IgD-negative memory B cell (primary cell): ENCODE measurements at regions not wholly inside any gene's neighbourhood (a gene's known extent, or its start where the extent isn't known, plus 50 kb on each side); places are given as distances from the start of the nearest gene placed in this dataset.

Experiments
- H3K27ac Mint-ChIP-seq, 3 donors: one replicate each; pipeline ENCODE4 v1.8.0; 2020 to 2022; ENCODE audit warnings: mild to moderate bottlenecking in 3 of 3, mixed read lengths in 3 of 3, moderate library complexity in 1 of 3
- H3K27me3 Mint-ChIP-seq: one replicate; pipeline ENCODE4 v1.8.0; 2021; ENCODE audit warnings: mixed read lengths
- H3K36me3 Mint-ChIP-seq: one replicate; pipeline ENCODE4 v1.8.0; 2020; ENCODE audit warnings: mild to moderate bottlenecking, mixed read lengths
- H3K4me1 Mint-ChIP-seq, 3 donors: one replicate each; pipeline ENCODE4 v1.8.0; 2020 to 2022; ENCODE audit warnings: mixed read lengths in 3 of 3, mild to moderate bottlenecking in 1 of 3
- H3K4me3 Mint-ChIP-seq, 4 donors: one replicate each; pipeline ENCODE4 v1.8.0; 2020 to 2022; ENCODE audit warnings: mild to moderate bottlenecking in 4 of 4, mixed read lengths in 4 of 4, moderate library complexity in 3 of 4
- H3K9me3 Mint-ChIP-seq, 3 donors: one replicate each; pipeline ENCODE4 v1.8.0; 2020 to 2021; ENCODE audit warnings: mixed read lengths in 3 of 3, mild to moderate bottlenecking in 1 of 3

GRCh38 chr2:2573205-2573604 is 242.1 kb upstream of the MYT1L start:
- H3K9me3 Mint-ChIP-seq, result no peaks in the 10 kb centered on the region
- H3K4me1 Mint-ChIP-seq, result no peaks in the 10 kb centered on the region
- H3K4me3 Mint-ChIP-seq, result no peak overlapping the region
- H3K27ac Mint-ChIP-seq, result no peak overlapping the region
- no peaks in the 10 kb centered on the region for H3K36me3 Mint-ChIP-seq
- no peaks in the 10 kb centered on the region for H3K27me3 Mint-ChIP-seq

DNA sequence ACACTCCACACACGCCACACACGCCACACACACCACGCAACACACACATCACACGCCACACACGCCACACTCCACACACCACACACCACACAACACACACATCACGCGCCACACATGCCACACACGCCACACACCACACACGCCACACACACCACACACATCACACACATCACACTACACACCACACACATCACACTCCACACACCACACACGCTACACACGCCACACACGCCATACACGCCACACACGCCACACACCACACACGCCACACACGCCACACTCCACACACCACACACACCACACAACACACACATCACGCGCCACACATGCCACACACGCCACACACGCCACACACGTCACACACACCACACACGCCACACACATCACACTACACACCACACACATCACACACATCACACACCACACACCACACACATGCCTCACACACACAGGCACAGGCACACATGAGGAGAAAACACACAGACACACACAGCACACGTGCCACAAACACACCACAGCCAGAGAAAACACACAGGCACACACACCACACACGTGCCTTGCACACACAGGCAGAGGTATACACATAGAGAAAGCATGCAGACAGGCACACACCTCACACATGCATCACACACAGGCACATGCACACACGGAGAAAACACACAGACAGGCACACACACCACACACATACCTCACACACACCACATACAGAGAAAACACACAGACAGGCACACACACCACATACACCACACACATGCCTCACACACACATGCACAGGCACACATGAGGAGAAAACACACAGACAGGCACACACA is 241.5 kb upstream of the MYT1L start:
- Mint-ChIP-seq H3K4me1 (no peaks in the 10 kb centered on the region), H3K36me3 (no peaks in the 10 kb centered on the region), H3K27ac (no peak overlapping the region), H3K4me3 (no peak overlapping the region), H3K27me3 (no peaks in the 10 kb centered on the region), H3K9me3 (no peaks in the 10 kb centered on the region)

- H3K27me3 Mint-ChIP-seq, result no peaks in the 10 kb centered on the region
- H3K9me3 Mint-ChIP-seq, result no peaks in the 10 kb centered on the region
- no peaks in the 10 kb centered on the region for H3K4me1 Mint-ChIP-seq
- no peaks in the 10 kb centered on the region for H3K36me3 Mint-ChIP-seq
- H3K4me3 Mint-ChIP-seq, result no peak overlapping the region
- no peak overlapping the region for H3K27ac Mint-ChIP-seq
Observed at GRCh38 chr2:2571301-2572150, 240.5 kb upstream of the MYT1L start.

DNA sequence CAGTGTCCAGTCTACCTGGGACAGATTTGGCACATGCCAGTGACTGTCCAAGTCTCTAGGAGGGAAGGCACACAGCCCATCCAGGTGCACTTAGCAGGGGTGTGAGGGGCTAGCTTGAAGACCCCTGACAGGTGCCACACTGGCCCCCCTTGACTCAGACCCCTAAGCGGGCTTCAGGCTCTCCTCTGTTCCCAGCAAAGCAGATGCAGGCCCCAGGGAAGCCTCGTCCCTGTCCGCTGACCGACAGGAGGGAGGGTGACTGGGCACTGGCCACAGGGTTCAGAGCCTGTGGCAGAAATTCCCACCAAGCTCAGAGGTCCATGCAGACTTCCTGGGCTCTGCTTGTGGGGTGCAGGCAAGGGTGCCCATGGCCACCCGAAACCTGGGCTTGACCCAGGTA is 239.8 kb upstream of the MYT1L start:
- Mint-ChIP-seq H3K36me3 (no peaks in the 10 kb centered on the region), H3K9me3 (no peaks in the 10 kb centered on the region), H3K4me3 (no peak overlapping the region), H3K27ac (no peak overlapping the region), H3K27me3 (no peaks in the 10 kb centered on the region), H3K4me1 (no peaks in the 10 kb centered on the region)

- no peaks in the 10 kb centered on the region for H3K27me3 Mint-ChIP-seq
- H3K36me3 Mint-ChIP-seq, result no peaks in the 10 kb centered on the region
- no peak overlapping the region for H3K4me3 Mint-ChIP-seq
- no peaks in the 10 kb centered on the region for H3K4me1 Mint-ChIP-seq
- H3K9me3 Mint-ChIP-seq, result no peaks in the 10 kb centered on the region
- no peak overlapping the region for H3K27ac Mint-ChIP-seq
Observed at GRCh38 chr2:2570360-2570759, 239.3 kb upstream of the MYT1L start.

- Mint-ChIP-seq H3K27me3 (no peaks in the 10 kb centered on the region), H3K27ac (no peak overlapping the region), H3K9me3 (no peaks in the 10 kb centered on the region), H3K4me1 (no peaks in the 10 kb centered on the region), H3K36me3 (no peaks in the 10 kb centered on the region), H3K4me3 (no peak overlapping the region)
Observed at GRCh38 chr2:2569836-2570235, 238.8 kb upstream of the MYT1L start.

DNA sequence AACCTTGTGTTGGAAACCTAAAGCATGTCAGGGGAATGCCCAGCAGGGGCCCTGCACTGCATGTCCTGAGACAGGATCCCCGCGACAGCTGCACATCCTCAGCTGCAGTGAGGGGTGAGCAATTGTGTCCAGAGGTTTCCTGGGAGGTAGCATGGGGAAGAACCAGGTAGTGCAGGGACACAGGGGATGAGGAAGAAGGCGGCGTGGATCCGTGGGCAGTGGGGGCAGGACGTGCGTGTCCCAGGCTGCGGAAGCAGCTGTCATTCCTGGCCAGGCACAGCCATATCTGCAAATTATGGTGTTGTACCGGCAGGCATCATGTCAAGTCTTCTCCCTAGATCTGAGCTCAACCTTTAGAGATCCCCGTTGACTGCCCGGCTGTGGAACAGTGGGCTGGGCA is 238.2 kb upstream of the MYT1L start:
- no peaks in the 10 kb centered on the region for H3K4me1 Mint-ChIP-seq
- no peak overlapping the region for H3K27ac Mint-ChIP-seq

DNA sequence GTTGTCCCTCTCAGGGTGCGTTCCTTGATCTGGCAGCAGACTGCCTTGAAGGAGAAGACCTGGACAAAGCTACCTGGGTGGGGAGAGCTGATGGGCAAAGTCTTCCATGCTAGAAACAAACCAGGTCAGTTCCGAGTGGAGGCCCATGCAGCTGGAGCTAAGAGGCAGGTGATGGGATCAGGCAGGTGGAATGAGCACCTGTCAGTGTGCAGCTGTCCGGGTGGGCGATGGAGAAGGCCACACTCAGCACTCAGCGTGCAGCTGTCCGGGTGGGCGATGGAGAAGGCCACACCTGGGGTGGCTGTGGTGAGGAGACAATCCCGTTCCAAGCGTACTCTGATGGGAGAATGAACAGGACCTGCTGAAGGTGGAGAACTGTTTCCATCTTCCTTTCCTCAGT is 237.3 kb upstream of the MYT1L start:
- Mint-ChIP-seq H3K4me3 (no peak overlapping the region), H3K27ac (peak overlapping the region in 1 of 3 donors; percentile 48), H3K9me3 (no peaks in the 10 kb centered on the region), H3K4me1 (no peaks in the 10 kb centered on the region), H3K36me3 (no peaks in the 10 kb centered on the region), H3K27me3 (no peaks in the 10 kb centered on the region)

More for the DNA sequence above, 238.2 kb upstream of the MYT1L start:
- no peaks in the 10 kb centered on the region for H3K36me3 Mint-ChIP-seq
- H3K27me3 Mint-ChIP-seq, result no peaks in the 10 kb centered on the region
- no peak overlapping the region for H3K4me3 Mint-ChIP-seq
- no peaks in the 10 kb centered on the region for H3K9me3 Mint-ChIP-seq

GRCh38 chr2:2567776-2568175 is 236.7 kb upstream of the MYT1L start:
- Mint-ChIP-seq H3K9me3 (peaks cover 0 to 2% (median 0%) of the 10 kb centered on the region in 3 donors), H3K4me1 (no peaks in the 10 kb centered on the region), H3K4me3 (no peak overlapping the region), H3K27me3 (no peaks in the 10 kb centered on the region), H3K27ac (peak overlapping the region in 1 of 3 donors; percentile 48), H3K36me3 (no peaks in the 10 kb centered on the region)

GRCh38 chr2:2566396-2567323 is 235.6 kb upstream of the MYT1L start:
- no peak overlapping the region for H3K27ac Mint-ChIP-seq

GRCh38 chr2:2565671-2566070 is 234.6 kb upstream of the MYT1L start:
- Mint-ChIP-seq H3K27ac (no peak overlapping the region), H3K4me3 (no peak overlapping the region), H3K4me1 (no peaks in the 10 kb centered on the region), H3K27me3 (no peaks in the 10 kb centered on the region), H3K36me3 (no peaks in the 10 kb centered on the region), H3K9me3 (peaks cover 0 to 3% (median 2%) of the 10 kb centered on the region in 3 donors)

More at GRCh38 chr2:2566396-2567323, 235.6 kb upstream of the MYT1L start:
- Mint-ChIP-seq H3K36me3 (no peaks in the 10 kb centered on the region), H3K9me3 (peaks cover 0 to 3% (median 2%) of the 10 kb centered on the region in 3 donors), H3K4me1 (no peaks in the 10 kb centered on the region), H3K27me3 (no peaks in the 10 kb centered on the region), H3K4me3 (no peak overlapping the region)

DNA sequence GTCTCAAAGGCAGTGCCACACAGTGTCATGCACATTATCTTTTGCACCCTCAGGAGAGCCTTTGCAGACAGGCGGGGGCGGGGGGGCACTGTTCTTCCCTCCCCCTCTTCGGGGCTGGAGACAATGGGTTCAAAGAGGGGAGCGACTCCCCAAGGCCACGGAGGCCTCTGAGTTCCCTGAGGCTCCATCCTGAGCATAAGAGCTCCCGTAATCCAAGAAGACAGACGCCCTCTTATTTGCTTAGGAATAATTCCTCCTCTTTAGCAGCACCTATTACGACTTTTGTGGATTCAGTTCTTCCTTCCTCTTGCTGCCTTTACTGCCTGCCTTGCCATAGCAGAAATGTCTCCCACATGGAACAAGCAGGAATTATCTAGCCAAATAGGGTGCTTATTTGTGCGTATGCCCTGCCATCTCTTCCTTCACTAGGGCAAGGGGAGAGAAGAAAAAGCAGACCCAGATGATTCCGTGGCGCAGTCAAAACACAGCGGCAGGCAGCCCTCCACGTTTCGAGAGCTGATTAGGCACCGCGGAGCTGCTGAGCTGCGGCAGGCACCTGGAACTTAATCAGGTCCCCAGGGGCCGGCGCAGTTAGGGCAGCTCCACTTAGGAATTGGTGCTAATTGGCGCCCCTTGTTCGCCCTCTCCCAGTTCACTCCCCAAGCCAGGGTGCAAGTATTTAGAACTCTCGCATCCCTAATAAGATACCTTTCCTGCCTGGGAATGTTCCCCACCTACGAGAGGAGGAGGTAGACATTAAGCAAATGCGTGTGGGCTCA is 233.4 kb upstream of the MYT1L start:
- H3K36me3 Mint-ChIP-seq, result no peaks in the 10 kb centered on the region
- H3K4me3 Mint-ChIP-seq, result no peak overlapping the region
- no peaks in the 10 kb centered on the region for H3K27me3 Mint-ChIP-seq
- H3K4me1 Mint-ChIP-seq, result no peaks in the 10 kb centered on the region
- peaks cover 0 to 3% (median 2%) of the 10 kb centered on the region in 3 donors for H3K9me3 Mint-ChIP-seq
- no peak overlapping the region for H3K27ac Mint-ChIP-seq

DNA sequence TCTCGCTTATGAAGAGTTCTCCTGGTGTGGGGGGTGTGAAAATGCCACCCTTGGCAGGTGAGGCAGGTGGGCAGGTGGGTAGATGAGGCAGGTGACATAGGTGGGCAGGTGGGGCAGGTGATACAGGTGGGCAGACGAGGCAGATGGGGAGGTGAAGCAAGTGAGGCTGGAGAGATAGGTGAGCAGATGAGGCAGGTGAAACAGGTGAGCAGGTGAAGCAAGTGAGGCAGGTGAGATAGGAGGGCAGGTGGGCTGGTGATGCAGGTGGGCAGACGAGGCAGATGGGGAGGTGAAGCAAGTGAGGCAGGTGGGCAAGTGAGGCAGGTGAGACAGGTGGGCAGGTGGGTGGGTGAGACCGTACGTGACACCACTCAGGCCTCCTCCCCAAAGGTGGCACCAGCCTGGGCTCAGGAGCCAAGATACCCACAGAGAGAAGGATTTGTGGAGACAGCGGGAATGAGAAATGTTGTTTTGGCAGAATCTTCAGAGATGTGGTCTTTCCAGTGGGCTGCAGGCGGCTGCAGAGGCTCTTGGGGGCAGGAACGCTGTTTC is 232.3 kb upstream of the MYT1L start:
- Mint-ChIP-seq H3K4me1 (no peaks in the 10 kb centered on the region), H3K9me3 (peaks cover 0 to 3% (median 2%) of the 10 kb centered on the region in 3 donors), H3K27me3 (no peaks in the 10 kb centered on the region), H3K36me3 (no peaks in the 10 kb centered on the region), H3K27ac (no peak overlapping the region), H3K4me3 (no peak overlapping the region)

DNA sequence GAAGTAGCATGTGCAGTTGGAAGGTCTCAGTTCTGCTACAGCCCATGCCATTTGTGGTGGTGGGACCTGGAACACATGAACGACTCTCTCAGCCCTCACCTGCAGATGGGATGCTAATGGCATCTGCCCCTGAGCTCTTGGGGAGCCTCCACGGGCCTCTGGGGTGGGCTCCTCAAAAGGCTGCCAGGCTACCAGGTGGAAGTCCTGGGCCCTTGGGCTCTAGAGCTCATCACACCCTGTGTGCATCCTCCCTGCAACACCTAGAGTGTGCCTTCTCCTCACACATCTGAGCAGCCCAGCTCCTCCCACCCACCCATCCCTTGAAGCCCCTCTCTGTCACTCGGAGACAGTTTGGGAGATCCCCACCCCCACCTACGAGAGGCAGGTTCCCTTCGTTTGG is 231.8 kb upstream of the MYT1L start:
- H3K9me3 Mint-ChIP-seq, result peaks cover 0 to 3% (median 2%) of the 10 kb centered on the region in 3 donors
- H3K27ac Mint-ChIP-seq, result no peak overlapping the region
- no peaks in the 10 kb centered on the region for H3K4me1 Mint-ChIP-seq
- H3K36me3 Mint-ChIP-seq, result no peaks in the 10 kb centered on the region
- H3K4me3 Mint-ChIP-seq, result no peak overlapping the region
- no peaks in the 10 kb centered on the region for H3K27me3 Mint-ChIP-seq
